GM19238 (cell line): ENCODE measurements at regions not wholly inside any gene's neighbourhood (a gene's known extent, or its start where the extent isn't known, plus 50 kb on each side); places are given as distances from the start of the nearest gene placed in this dataset.

ENCODE experiments used
- DNase-seq: peaks from one replicate; pipeline ENCODE4 v3.0.0; 2011; ENCODE audit warnings: low spot score; ENCODE audit not compliant: insufficient read length

GRCh38 chr3:159513867-159514380 is 474.7 kb upstream of the IL12A start:
- no peak for DNase-seq

GRCh38 chr3:159517105-159517504 is 471.5 kb upstream of the IL12A start:
- no peak for DNase-seq

- DNase-seq = no peak
Observed at GRCh38 chr3:159520638-159521037, 468.0 kb upstream of the IL12A start.

- no peak for DNase-seq
Observed at GRCh38 chr3:159522276-159522675, 466.4 kb upstream of the IL12A start.

- DNase-seq = no peak
Observed at GRCh38 chr3:159528251-159528895, 460.3 kb upstream of the IL12A start.

GRCh38 chr3:159532577-159532976 is 456.1 kb upstream of the IL12A start:
- DNase-seq = no peak

- no peak for DNase-seq
Observed at GRCh38 chr3:159534496-159534895, 454.1 kb upstream of the IL12A start.

- no peak for DNase-seq
Observed at GRCh38 chr3:159536876-159537275, 451.8 kb upstream of the IL12A start.

- no peak for DNase-seq
Observed at GRCh38 chr3:159538507-159538906, 450.1 kb upstream of the IL12A start.

GRCh38 chr3:159540882-159541495 is 447.6 kb upstream of the IL12A start:
- no peak for DNase-seq

GRCh38 chr3:159548675-159549335 is 439.8 kb upstream of the IL12A start:
- DNase-seq = no peak

- no peak for DNase-seq
Observed at GRCh38 chr3:159555205-159555604, 433.4 kb upstream of the IL12A start.

GRCh38 chr3:159559771-159560170 is 428.9 kb upstream of the IL12A start:
- DNase-seq = no peak

GRCh38 chr3:159560214-159560979 is 428.2 kb upstream of the IL12A start:
- no peak for DNase-seq

- no peak for DNase-seq
Observed at GRCh38 chr3:159565313-159565712, 423.3 kb upstream of the IL12A start.

- no peak for DNase-seq
Observed at GRCh38 chr3:159583662-159584061, 405.0 kb upstream of the IL12A start.

GRCh38 chr3:159584421-159584820 is 404.2 kb upstream of the IL12A start:
- DNase-seq = no peak

GRCh38 chr3:159586571-159587202 is 401.9 kb upstream of the IL12A start:
- DNase-seq = no peak

- no peak for DNase-seq
Observed at GRCh38 chr3:159593927-159594605, 394.6 kb upstream of the IL12A start.

GRCh38 chr3:159600291-159600690 is 388.3 kb upstream of the IL12A start:
- no peak for DNase-seq

- no peak for DNase-seq
Observed at GRCh38 chr3:159604151-159604581, 384.5 kb upstream of the IL12A start.
